ENCODE measurements at regions not wholly inside any gene's neighbourhood (a gene's known extent, or its start where the extent isn't known, plus 50 kb on each side); places are given as distances from the start of the nearest gene placed in this dataset.

DNA sequence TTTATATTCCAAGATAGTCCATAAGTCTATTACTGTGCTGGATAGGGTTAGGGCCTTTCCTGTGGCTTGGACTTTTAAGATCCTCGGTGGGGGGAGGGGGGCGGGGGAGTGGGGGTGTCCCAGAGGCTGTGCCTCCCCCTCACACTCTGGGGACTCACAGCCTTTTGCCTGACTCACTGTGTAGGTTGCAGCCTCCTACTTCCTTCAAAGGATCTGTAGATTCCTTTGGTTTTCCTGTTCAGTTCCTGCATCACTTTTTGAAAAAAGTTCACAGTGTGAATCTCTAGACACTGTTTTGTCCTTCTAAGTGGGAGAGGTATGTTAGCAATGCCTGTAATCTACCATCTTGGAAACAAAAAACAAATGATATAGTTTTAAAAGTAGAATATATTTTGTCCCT lies 999.9 kb downstream of the GLUD2 start:
- Histone ChIP-seq H3K9ac (ENCODE audit: low read length) (no peak overlapping the region), H3K9me2 (replicated peaks; ENCODE audit: insufficient read depth, low read length) (no peaks in the 10 kb centered on the region), H3K4me3 (ENCODE audit: low read length) (no peak overlapping the region), H3F3A (ENCODE audit: insufficient read depth, low read length) (no peaks in the 10 kb centered on the region), H3K9me3 (replicated peaks; ENCODE audit: insufficient read depth, low read length) (no peaks in the 10 kb centered on the region), H3K27ac (ENCODE audit: low read length) (no peak overlapping the region), H3K79me2 (ENCODE audit: low read length) (no peaks in the 10 kb centered on the region), H3K4me1 (ENCODE audit: low read length) (0 out of 2 replicates have a peak, but pooled peaks cover 4% of the 10 kb centered on the region), H2AFZ (ENCODE audit: low read length) (no peak overlapping the region), H4K20me1 (ENCODE audit: insufficient read depth, low read length) (no peaks in the 10 kb centered on the region), H3K4me2 (ENCODE audit: low read depth, low read length) (no peak overlapping the region), H3K27me3 (replicated peaks; ENCODE audit: insufficient read depth, low read length) (no peaks in the 10 kb centered on the region), H3K36me3 (replicated peaks; ENCODE audit: insufficient read depth, low read length) (no peaks in the 10 kb centered on the region)
- TF ChIP-seq EZH2 (optimal IDR thresholded peaks at IDR 0.05; ENCODE audit: low read depth, low read length) (no peak), EZH2phosphoT487 (IDR thresholded peaks at IDR 0.05; ENCODE audit: low read length) (no peak)
- TF ChIP-seq, protein P1, sequence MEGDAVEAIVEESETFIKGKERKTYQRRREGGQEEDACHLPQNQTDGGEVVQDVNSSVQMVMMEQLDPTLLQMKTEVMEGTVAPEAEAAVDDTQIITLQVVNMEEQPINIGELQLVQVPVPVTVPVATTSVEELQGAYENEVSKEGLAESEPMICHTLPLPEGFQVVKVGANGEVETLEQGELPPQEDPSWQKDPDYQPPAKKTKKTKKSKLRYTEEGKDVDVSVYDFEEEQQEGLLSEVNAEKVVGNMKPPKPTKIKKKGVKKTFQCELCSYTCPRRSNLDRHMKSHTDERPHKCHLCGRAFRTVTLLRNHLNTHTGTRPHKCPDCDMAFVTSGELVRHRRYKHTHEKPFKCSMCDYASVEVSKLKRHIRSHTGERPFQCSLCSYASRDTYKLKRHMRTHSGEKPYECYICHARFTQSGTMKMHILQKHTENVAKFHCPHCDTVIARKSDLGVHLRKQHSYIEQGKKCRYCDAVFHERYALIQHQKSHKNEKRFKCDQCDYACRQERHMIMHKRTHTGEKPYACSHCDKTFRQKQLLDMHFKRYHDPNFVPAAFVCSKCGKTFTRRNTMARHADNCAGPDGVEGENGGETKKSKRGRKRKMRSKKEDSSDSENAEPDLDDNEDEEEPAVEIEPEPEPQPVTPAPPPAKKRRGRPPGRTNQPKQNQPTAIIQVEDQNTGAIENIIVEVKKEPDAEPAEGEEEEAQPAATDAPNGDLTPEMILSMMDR (IDR thresholded peaks at IDR 0.05; ENCODE audit: low read length) = no peak
- no peak for DNase-seq

DNA sequence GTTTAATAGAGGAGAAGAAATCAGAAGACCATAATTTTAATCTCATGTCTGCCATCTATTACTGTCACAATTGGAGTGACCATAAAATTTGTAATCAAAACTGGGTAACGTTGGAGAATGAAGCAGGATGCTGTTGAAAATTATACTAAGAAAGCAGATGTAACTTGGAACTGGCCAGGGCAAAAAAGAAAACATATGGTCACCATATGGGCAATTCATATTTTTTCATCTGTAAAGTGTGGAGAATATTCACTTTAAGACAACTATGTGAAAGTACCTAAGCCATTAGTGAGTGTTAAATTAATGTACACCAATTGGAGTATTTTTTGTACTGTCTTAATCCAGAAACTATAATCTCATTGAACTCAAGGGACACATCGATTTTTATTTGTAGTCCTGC lies 1008.0 kb downstream of the GLUD2 start:
- Histone ChIP-seq H3K9ac (ENCODE audit: low read length) (no peak overlapping the region), H3K4me1 (ENCODE audit: low read length) (no peaks in the 10 kb centered on the region), H3K36me3 (replicated peaks; ENCODE audit: insufficient read depth, low read length) (no peaks in the 10 kb centered on the region), H4K20me1 (ENCODE audit: insufficient read depth, low read length) (no peaks in the 10 kb centered on the region), H3K4me2 (ENCODE audit: low read depth, low read length) (no peak overlapping the region), H3K9me2 (replicated peaks; ENCODE audit: insufficient read depth, low read length) (no peaks in the 10 kb centered on the region), H3K27me3 (replicated peaks; ENCODE audit: insufficient read depth, low read length) (no peaks in the 10 kb centered on the region), H3F3A (ENCODE audit: insufficient read depth, low read length) (no peaks in the 10 kb centered on the region), H3K79me2 (ENCODE audit: low read length) (no peaks in the 10 kb centered on the region), H2AFZ (ENCODE audit: low read length) (no peak overlapping the region), H3K27ac (ENCODE audit: low read length) (no peak overlapping the region), H3K4me3 (ENCODE audit: low read length) (no peak overlapping the region), H3K9me3 (replicated peaks; ENCODE audit: insufficient read depth, low read length) (no peaks in the 10 kb centered on the region)
- TF ChIP-seq, protein P1 (IDR thresholded peaks at IDR 0.05; ENCODE audit: low read length) = no peak
- TF ChIP-seq EZH2phosphoT487 (IDR thresholded peaks at IDR 0.05; ENCODE audit: low read length) (no peak), EZH2 (optimal IDR thresholded peaks at IDR 0.05; ENCODE audit: low read depth, low read length) (no peak)
- no peak for DNase-seq

DNA sequence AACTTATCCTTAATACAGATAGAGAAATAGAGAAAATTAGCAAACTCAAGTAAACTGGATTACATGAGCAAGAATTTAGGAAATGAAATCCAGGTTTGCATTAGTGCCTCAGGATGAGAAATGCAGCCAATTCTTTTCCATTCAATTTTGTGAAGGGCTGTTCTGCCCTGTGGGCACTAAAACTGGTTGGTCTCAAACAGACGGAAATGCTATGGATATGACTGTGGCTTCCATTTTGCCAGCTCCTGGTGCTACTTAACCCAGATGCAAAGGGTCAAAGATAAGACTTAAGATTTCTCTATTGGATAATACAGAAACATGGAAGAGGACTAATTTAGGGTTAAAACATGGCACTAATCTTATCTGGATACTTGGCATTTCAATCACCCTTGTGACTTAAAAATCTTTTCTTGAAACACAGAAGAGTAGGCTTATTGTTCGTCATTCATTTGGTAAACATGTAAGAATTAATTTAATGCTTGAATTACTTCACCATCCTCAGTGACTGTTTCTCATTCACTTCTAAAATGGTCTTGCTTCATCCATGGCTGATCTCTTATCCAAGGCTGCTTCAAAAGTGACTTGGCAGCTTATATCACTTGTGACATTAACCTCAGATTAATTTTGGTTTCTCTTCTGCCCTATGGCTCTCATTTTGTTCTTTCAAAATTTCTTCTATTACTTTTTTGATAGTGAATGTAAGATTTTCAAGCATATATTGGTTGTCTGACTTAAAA lies 1008.7 kb downstream of the GLUD2 start:
- no peaks in the 10 kb centered on the region for H3K9me2 ChIP-seq (replicated peaks; ENCODE audit: insufficient read depth, low read length)
- H3K36me3 ChIP-seq (replicated peaks; ENCODE audit: insufficient read depth, low read length) = no peaks in the 10 kb centered on the region
- no peak overlapping the region for H2AFZ ChIP-seq (ENCODE audit: low read length)
- no peak for DNase-seq
- H3K4me2 ChIP-seq (ENCODE audit: low read depth, low read length) = no peak overlapping the region
- no peaks in the 10 kb centered on the region for H3K9me3 ChIP-seq (replicated peaks; ENCODE audit: insufficient read depth, low read length)
- H3F3A ChIP-seq (ENCODE audit: insufficient read depth, low read length) = no peaks in the 10 kb centered on the region
- no peak overlapping the region for H3K4me3 ChIP-seq (ENCODE audit: low read length)
- no peak overlapping the region for H3K9ac ChIP-seq (ENCODE audit: low read length)
- H3K27ac ChIP-seq (ENCODE audit: low read length) = no peak overlapping the region
- no peaks in the 10 kb centered on the region for H3K79me2 ChIP-seq (ENCODE audit: low read length)
- H3K27me3 ChIP-seq (replicated peaks; ENCODE audit: insufficient read depth, low read length) = no peaks in the 10 kb centered on the region
- no peaks in the 10 kb centered on the region for H3K4me1 ChIP-seq (ENCODE audit: low read length)
- no peaks in the 10 kb centered on the region for H4K20me1 ChIP-seq (ENCODE audit: insufficient read depth, low read length)
- TF ChIP-seq, protein P1 (IDR thresholded peaks at IDR 0.05; ENCODE audit: low read length) = no peak
- TF ChIP-seq EZH2 (optimal IDR thresholded peaks at IDR 0.05; ENCODE audit: low read depth, low read length) (no peak), EZH2phosphoT487 (IDR thresholded peaks at IDR 0.05; ENCODE audit: low read length) (no peak)
